ENCODE measurements at regions not wholly inside any gene's neighbourhood (a gene's known extent, or its start where the extent isn't known, plus 50 kb on each side); places are given as distances from the start of the nearest gene placed in this dataset.
"Not testable (repeated sequence)": the region's sequence is repeated elsewhere in the genome, so short reads cannot be mapped to it uniquely, and the experiment has no call there.

GRCh38 chr9:107792006-107792405 lies 302.4 kb upstream of the KLF4 start:
- no peak for DNase-seq (ENCODE audit: low spot score)

DNA sequence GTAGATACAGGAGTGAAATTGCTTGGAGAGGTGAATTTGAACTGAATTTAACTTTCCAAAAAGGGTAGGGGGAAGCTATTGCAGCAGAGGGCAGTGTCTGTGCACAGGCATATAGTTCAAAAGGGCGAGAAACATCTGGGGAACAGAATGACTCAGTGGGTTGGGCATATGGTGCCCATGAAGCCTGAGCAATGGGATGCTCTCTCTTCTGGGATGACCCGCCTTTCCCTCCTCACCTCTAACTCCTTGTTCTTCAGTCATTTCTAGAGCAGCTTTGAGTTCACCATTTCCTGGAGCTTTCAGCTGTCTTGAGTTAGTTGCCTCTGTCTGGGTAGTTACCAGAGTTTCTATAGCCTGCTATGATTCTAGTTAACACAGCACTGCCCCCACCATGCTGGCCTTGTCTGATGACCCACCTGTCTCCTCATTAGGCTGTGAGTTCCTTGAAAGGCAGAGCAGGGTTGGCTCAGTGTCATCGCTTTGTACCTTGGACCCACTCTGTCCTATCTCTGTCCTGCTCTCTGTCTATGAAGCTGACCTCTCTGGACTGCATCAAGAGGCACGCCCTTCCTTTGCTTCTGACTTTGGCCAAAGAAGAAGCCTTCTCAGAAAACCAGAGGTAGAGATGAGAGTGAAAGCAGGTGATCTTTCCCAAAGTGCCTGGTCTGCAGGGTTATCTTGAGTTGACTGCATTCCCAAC lies 299.6 kb upstream of the KLF4 start:
- DNase-seq (ENCODE audit: low spot score): no peak

DNA sequence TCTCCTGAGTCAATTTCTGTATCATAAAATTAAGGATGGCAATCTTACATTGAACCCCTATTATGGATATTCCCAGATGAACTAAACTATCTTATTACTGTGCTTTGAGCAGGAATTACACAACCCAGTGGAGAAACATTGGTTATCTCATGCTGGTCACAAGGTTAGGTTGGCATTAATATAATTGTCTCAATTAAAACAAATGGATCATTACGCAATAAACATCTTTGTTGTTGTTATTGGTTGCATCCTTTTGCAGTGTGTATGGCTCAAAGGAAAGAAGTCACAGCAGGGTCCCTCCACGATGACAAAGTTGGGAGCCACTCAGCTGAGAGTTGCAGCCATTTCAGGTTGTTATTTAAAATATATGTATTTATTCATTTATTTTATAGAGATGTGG lies 297.0 kb upstream of the KLF4 start:
- no peak for DNase-seq (ENCODE audit: low spot score)

GRCh38 chr9:107784235-107784958 lies 294.8 kb upstream of the KLF4 start:
- no peak for DNase-seq (ENCODE audit: low spot score)

DNA sequence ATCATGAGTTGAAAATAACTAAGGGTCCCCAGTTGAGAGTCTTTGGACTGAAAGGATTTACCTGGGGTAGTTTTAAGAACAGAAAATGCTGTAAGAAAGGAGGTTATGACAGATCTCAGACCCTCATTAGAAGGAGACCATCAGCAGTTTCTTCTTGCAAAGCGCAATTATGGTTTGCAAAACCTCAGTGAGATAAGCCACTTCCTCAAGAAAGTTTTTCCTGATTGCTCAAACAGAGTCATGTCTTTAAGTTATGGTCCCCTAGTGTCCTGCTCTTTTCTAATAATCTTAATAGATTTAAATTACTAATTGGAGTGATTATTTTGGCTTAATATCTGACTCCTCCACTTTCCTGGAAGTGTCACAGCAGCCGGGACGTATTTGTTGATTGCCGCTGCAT lies 293.2 kb upstream of the KLF4 start:
- DNase-seq (ENCODE audit: low spot score): no peak

GRCh38 chr9:107782381-107782780 lies 292.8 kb upstream of the KLF4 start:
- no peak for DNase-seq (ENCODE audit: low spot score)

DNA sequence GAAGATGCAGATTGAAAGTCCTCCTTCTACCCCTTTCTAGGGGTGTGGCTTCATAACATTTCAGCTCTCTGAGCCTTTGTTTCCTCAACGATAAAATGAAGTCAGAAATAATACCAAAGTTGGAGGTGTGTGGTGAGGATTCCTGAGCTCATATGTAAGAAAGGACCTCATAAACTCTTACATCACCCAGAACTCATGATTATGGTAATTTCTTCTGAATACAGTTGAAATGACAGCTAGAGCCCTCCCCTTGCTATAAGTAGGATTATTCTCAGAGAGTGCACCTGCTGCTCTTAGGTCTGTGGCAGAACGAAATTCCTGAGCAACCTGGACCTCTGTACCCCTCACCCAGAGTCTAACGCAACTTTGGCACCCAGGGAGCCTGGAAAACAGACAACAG lies 291.4 kb upstream of the KLF4 start:
- no peak for DNase-seq (ENCODE audit: low spot score)

DNA sequence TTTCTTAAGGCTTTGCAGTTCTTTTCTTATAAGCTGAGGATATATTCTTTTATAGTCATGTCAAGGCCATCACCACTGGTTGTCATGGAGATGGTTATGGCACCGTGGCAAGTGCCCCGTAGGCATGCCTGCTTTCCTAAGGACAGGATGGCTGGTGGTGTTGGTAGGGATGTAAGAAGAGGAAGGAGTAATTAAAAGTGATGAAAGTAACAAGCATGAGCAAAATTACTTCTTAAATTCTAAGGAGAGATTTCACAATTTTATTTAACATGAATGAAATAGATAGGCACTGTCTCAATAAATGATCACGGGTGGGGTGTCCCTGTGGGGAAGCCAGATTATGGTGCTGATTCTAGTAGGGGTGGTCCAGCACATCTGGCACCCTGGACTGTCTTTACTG lies 290.2 kb upstream of the KLF4 start:
- no peak for DNase-seq (ENCODE audit: low spot score)

DNA sequence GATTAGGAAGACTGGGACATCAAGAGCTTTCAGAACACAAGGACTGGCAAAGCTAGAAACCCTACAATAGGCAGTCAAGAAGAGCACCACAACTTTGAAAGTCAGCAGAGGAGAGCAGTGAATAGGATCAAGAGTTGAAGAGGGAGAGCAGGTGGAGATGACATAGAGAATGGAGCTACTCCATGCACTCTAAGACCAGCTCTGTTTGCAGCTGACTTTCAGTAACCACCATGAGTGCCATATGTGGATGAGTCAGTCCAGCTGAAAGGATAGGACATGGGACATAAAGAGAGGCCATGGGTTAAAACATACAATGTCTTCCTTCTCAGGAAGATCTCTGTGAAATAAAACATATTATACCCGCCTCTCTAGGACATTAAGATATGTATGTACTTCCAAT lies 289.1 kb upstream of the KLF4 start:
- DNase-seq (ENCODE audit: low spot score): no peak

DNA sequence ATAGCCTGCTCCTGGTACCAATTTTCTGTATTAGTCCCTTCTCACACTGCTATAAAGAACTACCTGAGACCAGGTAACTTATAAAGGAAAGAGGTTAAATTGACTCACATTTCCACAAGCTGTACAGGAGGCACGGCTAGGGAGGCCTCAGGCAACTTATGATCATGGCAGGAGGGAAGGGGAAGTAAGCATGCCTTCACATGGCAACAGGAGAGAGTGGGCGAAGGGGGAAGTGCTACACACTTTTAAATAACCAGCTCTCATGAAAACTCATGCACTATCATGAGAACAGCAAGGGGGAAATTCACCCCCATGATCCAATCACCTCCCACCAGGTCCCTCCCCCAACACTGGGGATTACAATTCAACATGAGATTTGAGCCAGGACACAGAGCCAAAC lies 284.5 kb upstream of the KLF4 start:
- DNase-seq (ENCODE audit: low spot score): not testable (repeated sequence)

- DNase-seq (ENCODE audit: low spot score): no peak
Measured at GRCh38 chr9:107772988-107773387, 283.4 kb upstream of the KLF4 start.

- DNase-seq (ENCODE audit: low spot score): no peak
Measured at GRCh38 chr9:107770716-107771115, 281.1 kb upstream of the KLF4 start.

GRCh38 chr9:107768224-107768623 lies 278.7 kb upstream of the KLF4 start:
- no peak for DNase-seq (ENCODE audit: low spot score)

- no peak for DNase-seq (ENCODE audit: low spot score)
Measured at GRCh38 chr9:107767711-107768110, 278.1 kb upstream of the KLF4 start.

GRCh38 chr9:107763469-107763868 lies 273.9 kb upstream of the KLF4 start:
- not testable (repeated sequence) for DNase-seq (ENCODE audit: low spot score)

DNA sequence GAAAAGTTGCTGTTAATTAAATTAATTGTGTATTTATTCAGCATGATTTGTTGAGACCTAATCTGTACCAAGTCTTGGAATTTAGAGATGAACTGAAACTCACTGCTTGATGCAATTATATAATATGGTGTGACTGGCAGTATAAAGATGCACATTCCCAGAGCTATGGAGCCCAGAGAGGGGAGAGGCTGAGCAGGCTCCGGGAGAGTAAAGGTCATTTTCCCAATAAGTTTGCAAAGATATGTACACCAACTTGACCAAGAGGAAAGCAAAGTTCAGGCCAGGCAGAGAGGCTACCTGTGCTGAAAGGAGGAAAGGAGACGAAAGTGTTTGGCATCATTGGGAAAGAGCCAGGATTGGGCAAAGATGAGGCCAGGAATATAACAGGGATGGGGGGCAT lies 271.7 kb upstream of the KLF4 start:
- DNase-seq (ENCODE audit: low spot score): no peak

DNA sequence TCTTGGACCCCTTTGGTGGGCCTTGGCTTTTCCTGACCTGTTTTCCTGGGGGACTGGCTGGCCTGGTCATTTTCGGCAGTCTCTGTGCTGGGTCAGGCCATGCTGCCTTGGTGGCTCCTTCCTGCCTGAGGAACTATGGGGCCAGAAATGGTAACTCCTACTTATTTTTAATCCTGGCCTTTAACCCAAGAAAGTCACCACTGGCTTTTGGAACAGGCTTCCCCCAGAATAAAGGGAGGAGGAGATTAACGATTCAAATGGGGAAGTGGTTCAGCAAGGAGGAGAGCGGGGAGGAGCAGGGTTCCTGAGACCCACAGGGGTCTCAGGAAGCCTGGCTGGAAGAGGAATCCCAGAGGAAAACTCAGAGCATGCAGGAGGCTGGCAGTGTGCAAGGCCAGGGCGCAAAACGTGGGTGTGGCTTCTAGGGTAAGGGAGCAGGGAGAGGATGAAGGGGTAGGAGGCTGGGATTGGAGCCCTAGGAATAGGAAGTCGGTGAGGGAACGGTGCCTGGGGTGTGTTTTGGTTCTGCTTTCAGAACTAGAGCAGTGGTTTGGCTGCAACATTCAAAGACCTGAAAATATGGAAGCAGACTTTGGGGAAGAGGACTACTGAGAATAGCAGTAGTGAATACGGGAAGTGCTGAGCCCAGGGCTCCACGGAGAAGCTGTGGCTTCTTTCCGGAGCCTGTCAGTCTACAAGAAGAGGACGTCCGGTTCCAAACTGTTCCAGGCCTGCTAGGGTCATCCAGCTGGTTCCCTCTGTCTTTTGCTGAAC lies 271.1 kb upstream of the KLF4 start:
- DNase-seq (ENCODE audit: low spot score): no peak

DNA sequence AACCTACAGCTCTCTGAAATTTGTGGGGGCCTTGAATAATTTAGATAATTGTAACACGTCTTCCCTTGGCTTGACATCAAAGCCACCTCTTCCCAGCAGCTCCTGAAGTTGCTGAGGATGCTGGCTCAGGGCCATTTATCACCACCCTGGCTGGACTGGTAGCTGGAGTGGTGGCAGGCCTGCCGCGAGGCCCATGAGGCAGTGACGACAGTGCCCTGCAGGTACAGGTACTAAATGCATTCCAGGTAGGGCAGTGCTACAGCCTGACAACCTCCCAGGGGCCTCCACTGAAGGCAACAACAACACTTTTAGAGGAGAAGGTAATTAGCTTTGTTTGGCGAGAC lies 270.2 kb upstream of the KLF4 start:
- DNase-seq (ENCODE audit: low spot score): no peak

GRCh38 chr9:107759009-107759822 lies 269.6 kb upstream of the KLF4 start:
- no peak for DNase-seq (ENCODE audit: low spot score)

- no peak for DNase-seq (ENCODE audit: low spot score)
Measured at GRCh38 chr9:107756091-107756490, 266.5 kb upstream of the KLF4 start.

DNA sequence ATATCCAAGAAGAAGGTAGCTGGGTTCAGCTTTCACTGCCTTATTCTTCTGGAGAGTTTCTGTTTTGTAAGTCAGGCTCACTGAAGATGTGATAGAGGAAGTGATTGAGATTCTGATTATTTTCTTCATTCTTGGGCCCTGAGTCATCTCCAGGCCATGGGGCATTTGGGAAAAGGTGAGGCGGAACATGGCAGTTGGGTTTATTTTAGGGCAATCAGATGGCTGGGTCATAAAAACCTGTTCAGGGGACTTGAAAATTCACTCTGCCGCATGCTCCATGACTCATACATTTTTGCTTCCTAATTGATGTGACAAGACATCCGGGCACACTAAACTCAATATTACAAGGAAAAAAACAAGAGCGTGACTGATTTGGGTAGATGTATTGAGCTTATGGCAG lies 265.7 kb upstream of the KLF4 start:
- DNase-seq (ENCODE audit: low spot score): no peak

GRCh38 chr9:107751567-107752210 lies 262.1 kb upstream of the KLF4 start:
- no peak for DNase-seq (ENCODE audit: low spot score)
